Sigmoid colon (tissue), 4 donors: ENCODE measurements at regions not wholly inside any gene's neighbourhood (a gene's known extent, or its start where the extent isn't known, plus 50 kb on each side); places are given as distances from the start of the nearest gene placed in this dataset.

Experiments
- EP300 ChIP-seq, 4 donors: sonication (generic); formaldehyde crosslinking; IDR thresholded peaks; one replicate each; pipeline ENCODE4 v1.6.1; 2017; ENCODE audit warnings: antibody characterized with exemption in 4 of 4
- POLR2A ChIP-seq, 2 donors: fragments of 450-650 bp; IDR thresholded peaks; one replicate each; pipeline ENCODE4 v1.6.1; 2016; ENCODE audit warnings: antibody characterized with exemption in 2 of 2, mild to moderate bottlenecking in 2 of 2, moderate library complexity in 2 of 2
- POLR2AphosphoS5 ChIP-seq, 4 donors: sonication (generic); formaldehyde crosslinking; IDR thresholded peaks; one replicate each; pipeline ENCODE4 v1.6.1; 2017; ENCODE audit warnings: antibody characterized with exemption in 4 of 4
- TF ChIP-seq, protein P1 (sequence below), 4 experiments: fragments of 450-650 bp in 3 of 4; fragments of 200-600 bp in 1 of 4; IDR thresholded peaks; one replicate each; pipeline ENCODE4 v1.5.1; 2016 to 2019; ENCODE audit warnings: antibody characterized with exemption in 4 of 4, mild to moderate bottlenecking in 3 of 4, moderate library complexity in 2 of 4

DNA sequence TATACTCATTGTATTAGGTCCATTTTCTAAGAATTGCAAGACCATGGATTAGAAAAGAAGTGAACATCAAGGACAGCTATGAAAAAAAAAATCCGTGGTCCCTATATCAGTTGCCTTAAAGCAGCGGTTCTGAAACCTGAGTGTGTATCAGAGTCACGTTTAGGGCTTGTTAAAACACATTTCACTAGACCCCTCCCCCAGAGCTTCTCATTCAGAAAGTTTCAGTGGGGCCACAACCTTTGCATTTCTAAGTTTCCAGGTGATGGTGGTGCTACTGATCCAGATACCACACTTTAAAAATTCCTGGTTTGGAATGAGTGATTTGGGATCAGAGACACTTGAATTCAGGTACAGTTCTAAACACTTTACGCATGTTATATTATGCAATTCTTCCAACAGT lies 96.1 kb upstream of the PRMT6 start:
- TF ChIP-seq POLR2A (IDR thresholded peaks at IDR 0.05) (no peak), POLR2AphosphoS5 (IDR thresholded peaks at IDR 0.05) (no peak), EP300 (IDR thresholded peaks at IDR 0.05) (no peak)
- TF ChIP-seq, protein P1, sequence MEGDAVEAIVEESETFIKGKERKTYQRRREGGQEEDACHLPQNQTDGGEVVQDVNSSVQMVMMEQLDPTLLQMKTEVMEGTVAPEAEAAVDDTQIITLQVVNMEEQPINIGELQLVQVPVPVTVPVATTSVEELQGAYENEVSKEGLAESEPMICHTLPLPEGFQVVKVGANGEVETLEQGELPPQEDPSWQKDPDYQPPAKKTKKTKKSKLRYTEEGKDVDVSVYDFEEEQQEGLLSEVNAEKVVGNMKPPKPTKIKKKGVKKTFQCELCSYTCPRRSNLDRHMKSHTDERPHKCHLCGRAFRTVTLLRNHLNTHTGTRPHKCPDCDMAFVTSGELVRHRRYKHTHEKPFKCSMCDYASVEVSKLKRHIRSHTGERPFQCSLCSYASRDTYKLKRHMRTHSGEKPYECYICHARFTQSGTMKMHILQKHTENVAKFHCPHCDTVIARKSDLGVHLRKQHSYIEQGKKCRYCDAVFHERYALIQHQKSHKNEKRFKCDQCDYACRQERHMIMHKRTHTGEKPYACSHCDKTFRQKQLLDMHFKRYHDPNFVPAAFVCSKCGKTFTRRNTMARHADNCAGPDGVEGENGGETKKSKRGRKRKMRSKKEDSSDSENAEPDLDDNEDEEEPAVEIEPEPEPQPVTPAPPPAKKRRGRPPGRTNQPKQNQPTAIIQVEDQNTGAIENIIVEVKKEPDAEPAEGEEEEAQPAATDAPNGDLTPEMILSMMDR (IDR thresholded peaks at IDR 0.05), result no peak
